ENCODE measurements at regions not wholly inside any gene's neighbourhood (a gene's known extent, or its start where the extent isn't known, plus 50 kb on each side); places are given as distances from the start of the nearest gene placed in this dataset.
A peak's percentile ranks its signal among the peaks of the same experiment; 100 is the strongest.

DNA sequence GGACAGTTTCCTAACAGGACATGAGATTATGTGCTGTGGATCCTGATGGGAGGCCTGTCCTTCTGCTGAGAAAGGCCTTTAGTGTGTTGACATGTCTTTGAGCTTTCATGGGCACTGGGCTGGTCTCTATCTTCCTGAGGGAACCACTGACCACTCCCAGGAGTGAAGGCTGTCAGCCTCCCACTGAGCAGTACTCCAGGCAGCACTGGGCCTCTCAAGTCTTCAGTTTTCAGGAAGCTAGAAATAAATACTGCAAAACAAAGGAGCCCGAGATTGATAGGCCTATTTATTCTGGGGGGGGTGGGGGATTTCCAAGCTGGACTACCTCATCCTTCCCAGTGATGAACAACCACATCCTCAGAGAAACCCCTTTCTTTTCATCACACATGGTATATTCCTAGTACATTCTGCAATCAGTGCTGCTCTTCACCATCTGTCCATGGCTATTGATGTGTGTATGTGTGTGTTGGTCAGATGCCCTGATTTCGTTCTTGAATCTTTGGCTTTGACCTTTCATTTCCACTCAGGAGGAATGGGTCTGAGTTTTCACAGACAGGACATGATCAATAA is 180.9 kb upstream of the SPTLC3 start:
- DNase-seq (ENCODE audit: low read depth) = no peak
- TF ChIP-seq, protein P1, sequence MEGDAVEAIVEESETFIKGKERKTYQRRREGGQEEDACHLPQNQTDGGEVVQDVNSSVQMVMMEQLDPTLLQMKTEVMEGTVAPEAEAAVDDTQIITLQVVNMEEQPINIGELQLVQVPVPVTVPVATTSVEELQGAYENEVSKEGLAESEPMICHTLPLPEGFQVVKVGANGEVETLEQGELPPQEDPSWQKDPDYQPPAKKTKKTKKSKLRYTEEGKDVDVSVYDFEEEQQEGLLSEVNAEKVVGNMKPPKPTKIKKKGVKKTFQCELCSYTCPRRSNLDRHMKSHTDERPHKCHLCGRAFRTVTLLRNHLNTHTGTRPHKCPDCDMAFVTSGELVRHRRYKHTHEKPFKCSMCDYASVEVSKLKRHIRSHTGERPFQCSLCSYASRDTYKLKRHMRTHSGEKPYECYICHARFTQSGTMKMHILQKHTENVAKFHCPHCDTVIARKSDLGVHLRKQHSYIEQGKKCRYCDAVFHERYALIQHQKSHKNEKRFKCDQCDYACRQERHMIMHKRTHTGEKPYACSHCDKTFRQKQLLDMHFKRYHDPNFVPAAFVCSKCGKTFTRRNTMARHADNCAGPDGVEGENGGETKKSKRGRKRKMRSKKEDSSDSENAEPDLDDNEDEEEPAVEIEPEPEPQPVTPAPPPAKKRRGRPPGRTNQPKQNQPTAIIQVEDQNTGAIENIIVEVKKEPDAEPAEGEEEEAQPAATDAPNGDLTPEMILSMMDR (conservative IDR thresholded peaks at IDR 0.05; ENCODE audit: low read depth, low read length) = no peak
- H3K4me3 ChIP-seq (ENCODE audit: low read length) = no peak overlapping the region

- no peak for DNase-seq (ENCODE audit: low read depth)
- TF ChIP-seq, protein P1 (conservative IDR thresholded peaks at IDR 0.05; ENCODE audit: low read depth, low read length) = no peak
- no peak overlapping the region for H3K4me3 ChIP-seq (ENCODE audit: low read length)
Measured at GRCh38 chr20:12829170-12829569, 179.6 kb upstream of the SPTLC3 start.

DNA sequence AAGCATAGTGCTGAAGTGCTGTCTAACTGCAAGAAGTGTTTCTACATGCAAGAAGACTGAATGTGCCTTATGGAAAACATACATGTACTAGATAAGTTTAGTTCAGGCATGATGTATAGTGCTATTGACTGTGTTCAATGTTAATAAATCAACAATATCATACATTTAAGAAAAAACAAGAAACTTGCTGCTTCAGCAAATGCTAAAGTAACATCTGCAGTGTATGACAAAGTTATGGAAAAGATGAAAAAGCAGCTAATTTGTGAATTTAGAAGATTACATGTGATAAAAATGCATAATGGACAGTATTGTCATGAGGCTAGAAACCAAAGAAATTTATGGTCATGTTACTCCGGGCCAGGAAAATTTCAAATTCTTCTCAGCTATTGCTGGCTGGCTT is 174.9 kb upstream of the SPTLC3 start:
- no peak for DNase-seq (ENCODE audit: low read depth)
- no peak overlapping the region for H3K4me3 ChIP-seq (ENCODE audit: low read length)
- TF ChIP-seq, protein P1 (conservative IDR thresholded peaks at IDR 0.05; ENCODE audit: low read depth, low read length) = no peak

DNA sequence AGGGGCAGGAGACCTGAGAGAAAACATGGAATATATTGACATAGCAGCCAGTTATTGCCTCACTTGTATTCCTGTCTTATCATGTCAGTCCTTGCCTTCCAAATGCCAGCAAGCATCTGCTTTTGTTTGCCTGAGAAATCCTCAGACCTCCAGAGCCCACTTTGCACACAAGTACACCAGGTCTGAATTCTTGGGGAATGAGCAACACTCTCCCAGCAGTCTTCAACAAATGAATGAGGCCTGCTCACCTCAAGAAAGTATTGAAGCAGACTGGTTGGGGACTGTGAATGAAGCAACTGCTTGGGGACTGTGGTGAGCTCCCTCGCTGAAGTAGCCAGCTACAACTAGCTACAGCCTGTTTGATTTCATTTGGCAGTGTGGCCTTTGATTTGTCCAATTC is 172.8 kb upstream of the SPTLC3 start:
- DNase-seq (ENCODE audit: low read depth) = no peak
- TF ChIP-seq, protein P1 (conservative IDR thresholded peaks at IDR 0.05; ENCODE audit: low read depth, low read length) = no peak
- no peak overlapping the region for H3K4me3 ChIP-seq (ENCODE audit: low read length)

DNA sequence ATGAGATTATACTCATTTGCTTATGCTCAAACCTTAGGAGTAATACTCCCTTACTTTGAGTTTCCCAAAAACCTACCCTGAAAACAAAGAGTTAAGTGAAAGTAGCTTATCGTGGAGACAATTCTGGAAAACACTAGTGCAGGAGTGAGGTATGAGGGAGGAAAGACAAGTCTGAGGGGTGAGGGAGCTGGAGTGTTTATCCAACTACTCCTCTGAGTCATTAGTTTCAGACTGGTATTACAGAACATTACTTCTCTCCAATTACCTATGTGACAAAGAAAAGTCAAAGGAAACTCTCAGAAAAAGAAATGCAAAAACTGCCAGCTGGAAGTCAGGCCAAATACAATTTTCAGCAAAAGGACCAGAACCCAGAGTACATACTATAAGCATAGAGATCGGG is 171.1 kb upstream of the SPTLC3 start:
- no peak for DNase-seq (ENCODE audit: low read depth)
- TF ChIP-seq, protein P1 (conservative IDR thresholded peaks at IDR 0.05; ENCODE audit: low read depth, low read length) = no peak
- H3K4me3 ChIP-seq (ENCODE audit: low read length) = no peak overlapping the region

DNA sequence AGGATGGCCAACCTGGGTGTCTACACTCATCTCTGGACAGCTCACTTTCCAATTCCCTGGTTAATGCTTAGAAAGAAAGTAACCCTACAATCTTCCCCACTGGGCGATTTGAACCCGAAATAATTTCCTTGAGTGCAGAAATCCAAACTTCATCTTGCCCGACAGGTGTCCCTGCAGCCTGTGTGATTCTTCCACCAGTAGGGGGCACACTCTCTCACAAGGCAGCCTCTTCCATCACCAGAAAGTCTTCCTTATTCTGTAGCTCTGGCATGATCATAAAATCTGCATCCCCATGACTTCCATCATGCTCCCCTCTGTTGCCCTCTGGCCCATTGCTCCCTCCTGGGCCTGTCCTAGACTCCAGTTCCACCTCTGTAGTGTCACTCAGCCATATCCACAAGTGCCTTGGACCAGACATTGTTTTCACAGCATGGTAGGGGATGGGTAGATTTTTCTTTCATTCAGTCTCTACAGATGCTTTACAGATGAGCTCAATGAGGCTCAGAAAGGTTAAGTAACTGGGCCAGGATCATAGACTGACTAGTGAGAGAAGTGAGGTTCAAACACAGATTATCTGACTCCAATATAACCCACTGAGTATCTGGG is 170.4 kb upstream of the SPTLC3 start:
- no peak for DNase-seq (ENCODE audit: low read depth)
- H3K4me3 ChIP-seq (ENCODE audit: low read length) = no peak overlapping the region
- TF ChIP-seq, protein P1 (conservative IDR thresholded peaks at IDR 0.05; ENCODE audit: low read depth, low read length) = peak; percentile 23

DNA sequence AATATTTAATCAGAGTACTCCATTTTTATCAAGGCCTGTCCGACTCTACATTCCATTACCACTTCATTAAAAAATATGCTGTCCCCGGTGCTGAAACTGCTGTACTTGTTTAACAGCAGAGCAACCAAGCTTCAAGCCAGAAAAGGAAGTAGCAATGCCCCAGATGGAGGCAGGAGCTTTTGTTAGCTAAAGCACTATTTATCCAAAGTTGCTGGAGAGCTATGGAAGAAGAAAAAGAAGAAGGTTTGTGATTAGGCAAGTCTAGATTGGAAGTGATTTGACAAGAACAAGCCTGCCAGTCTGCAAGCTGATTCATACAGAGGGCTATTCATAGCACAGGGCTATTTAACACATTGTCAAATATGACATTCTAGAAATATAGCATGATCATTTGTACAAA is 160.9 kb upstream of the SPTLC3 start:
- DNase-seq (ENCODE audit: low read depth) = no peak
- TF ChIP-seq, protein P1 (conservative IDR thresholded peaks at IDR 0.05; ENCODE audit: low read depth, low read length) = no peak
- H3K4me3 ChIP-seq (ENCODE audit: low read length) = no peak overlapping the region
